WTC11 (cell line): ENCODE measurements at regions not wholly inside any gene's neighbourhood (a gene's known extent, or its start where the extent isn't known, plus 50 kb on each side); places are given as distances from the start of the nearest gene placed in this dataset.

Source experiments
- ATAC-seq: fragments of 200-7000 bp; cut with Tn5 transposase; 2 replicates; pipeline ENCODE4 v1.10.0; 2021; ENCODE audit warnings: mild to moderate bottlenecking, moderate library complexity
- CTCF ChIA-PET: fragments of 300-600 bp; sonication (Branson Sonifier 250); formaldehyde crosslinking; loops from one replicate; lab custom pipeline; 2021; ENCODE audit warnings: antibody characterized with exemption; lab: Charles Lee
- POLR2A ChIA-PET: fragments of 350-600 bp; sonication (Branson Sonifier 250); formaldehyde crosslinking; loops from one replicate; lab custom pipeline; 2021; ENCODE audit warnings: antibody characterized with exemption; lab: Charles Lee
- DNase-seq: peaks from one replicate; pipeline ENCODE4 v3.0.0; 2021; ENCODE audit warnings: low spot score
- H3K27ac Mint-ChIP-seq: 2 replicates; pipeline ENCODE4 v1.8.0; 2021; ENCODE audit warnings: mixed read lengths
- H3K27me3 Mint-ChIP-seq: 2 replicates; pipeline ENCODE4 v1.8.0; 2021; ENCODE audit warnings: low read depth, mild to moderate bottlenecking, moderate library complexity, mixed read lengths
- H3K36me3 Mint-ChIP-seq: 2 replicates; pipeline ENCODE4 v1.8.0; 2021; ENCODE audit warnings: mixed read lengths
- H3K4me1 Mint-ChIP-seq: 2 replicates; pipeline ENCODE4 v1.8.0; 2022; ENCODE audit warnings: mixed read lengths
- H3K4me3 Mint-ChIP-seq: 2 replicates; pipeline ENCODE4 v1.8.0; 2021; ENCODE audit warnings: mild to moderate bottlenecking, moderate library complexity, mixed read lengths
- H3K9me3 Mint-ChIP-seq: 2 replicates; pipeline ENCODE4 v1.8.0; 2021; ENCODE audit warnings: mixed read lengths
- ATF1 ChIP-seq: sonication (generic); formaldehyde crosslinking; IDR thresholded peaks from 2 replicates; pipeline ENCODE4 v1.8.1; 2023; ENCODE audit warnings: mild to moderate bottlenecking, moderate library complexity, missing genetic modification reagents
- GABPB1 ChIP-seq: sonication (generic); formaldehyde crosslinking; IDR thresholded peaks from 2 replicates; pipeline ENCODE4 v1.8.1; 2023; ENCODE audit warnings: mild to moderate bottlenecking, missing genetic modification reagents
- NR1H2 ChIP-seq: sonication (generic); formaldehyde crosslinking; IDR thresholded peaks from 2 replicates; pipeline ENCODE4 v1.9.0; 2021; ENCODE audit warnings: mild to moderate bottlenecking, moderate library complexity, missing genetic modification reagents
- OVOL2 ChIP-seq: fragments of 250-450 bp; sonication (Bioruptor Pico); IDR thresholded peaks from 2 replicates; pipeline ENCODE4 v1.9.0; 2021; ENCODE audit warnings: mild to moderate bottlenecking, borderline replicate concordance
- PRRX2 ChIP-seq: fragments of 250-450 bp; sonication (Bioruptor Pico); IDR thresholded peaks from 2 replicates; pipeline ENCODE4 v1.8.0; 2021; ENCODE audit warnings: mild to moderate bottlenecking
- SMAD3 ChIP-seq: sonication (generic); formaldehyde crosslinking; IDR thresholded peaks from 2 replicates; pipeline ENCODE4 v1.8.0; 2022; ENCODE audit warnings: missing genetic modification reagents, mild to moderate bottlenecking, borderline replicate concordance
- SMAD4 ChIP-seq: sonication (generic); formaldehyde crosslinking; IDR thresholded peaks from 2 replicates; pipeline ENCODE4 v1.8.0; 2022; ENCODE audit warnings: mild to moderate bottlenecking, missing genetic modification reagents
- ZNF121 ChIP-seq: sonication (generic); formaldehyde crosslinking; IDR thresholded peaks from 2 replicates; pipeline ENCODE4 v1.8.0; 2023; ENCODE audit warnings: missing genetic modification reagents
- ZNF232 ChIP-seq: sonication (generic); formaldehyde crosslinking; IDR thresholded peaks from 2 replicates; pipeline ENCODE4 v1.8.0; 2022; ENCODE audit warnings: mild to moderate bottlenecking, missing genetic modification reagents
- ZNF263 ChIP-seq: sonication (generic); formaldehyde crosslinking; IDR thresholded peaks from 2 replicates; pipeline ENCODE4 v1.8.1; 2022; ENCODE audit warnings: low read depth, mild to moderate bottlenecking, moderate library complexity, missing genetic modification reagents
- ZNF425 ChIP-seq: fragments of 250-450 bp; sonication (Bioruptor Pico); conservative IDR thresholded peaks from 2 replicates; pipeline ENCODE4 v1.9.0; 2021; ENCODE audit warnings: mild to moderate bottlenecking
- TF ChIP-seq, protein P1 (sequence below): fragments of 250-450 bp; sonication (Bioruptor Pico); IDR thresholded peaks from 2 replicates; pipeline ENCODE4 v1.8.0; 2021; ENCODE audit warnings: mild to moderate bottlenecking
- TF ChIP-seq, protein P2 (sequence below): sonication (generic); formaldehyde crosslinking; IDR thresholded peaks from 2 replicates; pipeline ENCODE4 v1.8.1; 2023; ENCODE audit warnings: mild to moderate bottlenecking, missing genetic modification reagents
- TF ChIP-seq, protein P3 (sequence below): fragments of 200-600 bp; IDR thresholded peaks from 2 replicates; pipeline ENCODE4 v1.8.0; 2022; ENCODE audit warnings: antibody characterized with exemption
- TF ChIP-seq, protein P4 (sequence below): sonication (generic); formaldehyde crosslinking; conservative IDR thresholded peaks from 2 replicates; pipeline ENCODE4 v1.8.1; 2023; ENCODE audit warnings: mild to moderate bottlenecking, low read depth, missing genetic modification reagents, moderate library complexity
- TF ChIP-seq, protein P5 (sequence below): sonication (generic); formaldehyde crosslinking; IDR thresholded peaks from 2 replicates; pipeline ENCODE4 v1.8.1; 2022; ENCODE audit warnings: mild to moderate bottlenecking, moderate library complexity, missing genetic modification reagents

DNA sequence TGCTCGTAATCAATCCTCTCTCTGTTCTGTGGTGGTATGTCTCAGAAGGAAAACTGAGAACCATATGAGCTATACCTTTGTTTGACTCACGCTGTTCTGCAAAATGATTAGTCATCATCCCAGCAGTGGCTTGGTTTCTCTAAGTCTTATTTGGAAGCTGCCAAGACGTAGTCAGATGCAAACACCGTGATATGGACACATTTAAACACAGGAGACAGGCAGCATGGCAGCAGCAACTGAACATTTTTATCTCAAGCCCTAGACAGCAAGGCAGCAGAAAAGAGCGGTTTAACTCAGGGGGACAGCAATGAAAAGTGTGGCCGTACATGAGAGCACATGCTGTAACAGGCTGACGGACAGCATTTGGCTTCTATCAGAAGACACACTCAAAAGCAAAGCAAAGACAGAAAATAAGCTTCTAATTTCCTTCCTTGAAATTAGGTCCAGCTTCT lies 1295.1 kb downstream of the EPHA7 start (continued):
- TF ChIP-seq, protein P1, sequence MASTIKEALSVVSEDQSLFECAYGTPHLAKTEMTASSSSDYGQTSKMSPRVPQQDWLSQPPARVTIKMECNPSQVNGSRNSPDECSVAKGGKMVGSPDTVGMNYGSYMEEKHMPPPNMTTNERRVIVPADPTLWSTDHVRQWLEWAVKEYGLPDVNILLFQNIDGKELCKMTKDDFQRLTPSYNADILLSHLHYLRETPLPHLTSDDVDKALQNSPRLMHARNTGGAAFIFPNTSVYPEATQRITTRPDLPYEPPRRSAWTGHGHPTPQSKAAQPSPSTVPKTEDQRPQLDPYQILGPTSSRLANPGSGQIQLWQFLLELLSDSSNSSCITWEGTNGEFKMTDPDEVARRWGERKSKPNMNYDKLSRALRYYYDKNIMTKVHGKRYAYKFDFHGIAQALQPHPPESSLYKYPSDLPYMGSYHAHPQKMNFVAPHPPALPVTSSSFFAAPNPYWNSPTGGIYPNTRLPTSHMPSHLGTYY (CRISPR knock-in tag) = no peak
- TF ChIP-seq NR1H2 (CRISPR knock-in tag) (no peak), PRRX2 (no peak), ZNF232 (CRISPR knock-in tag) (no peak)
- TF ChIP-seq, protein P2, sequence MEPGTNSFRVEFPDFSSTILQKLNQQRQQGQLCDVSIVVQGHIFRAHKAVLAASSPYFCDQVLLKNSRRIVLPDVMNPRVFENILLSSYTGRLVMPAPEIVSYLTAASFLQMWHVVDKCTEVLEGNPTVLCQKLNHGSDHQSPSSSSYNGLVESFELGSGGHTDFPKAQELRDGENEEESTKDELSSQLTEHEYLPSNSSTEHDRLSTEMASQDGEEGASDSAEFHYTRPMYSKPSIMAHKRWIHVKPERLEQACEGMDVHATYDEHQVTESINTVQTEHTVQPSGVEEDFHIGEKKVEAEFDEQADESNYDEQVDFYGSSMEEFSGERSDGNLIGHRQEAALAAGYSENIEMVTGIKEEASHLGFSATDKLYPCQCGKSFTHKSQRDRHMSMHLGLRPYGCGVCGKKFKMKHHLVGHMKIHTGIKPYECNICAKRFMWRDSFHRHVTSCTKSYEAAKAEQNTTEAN = no peak

- Mint-ChIP-seq H3K4me1 (peaks cover 31% of the 10 kb centered on the region), H3K9me3 (no peaks in the 10 kb centered on the region), H3K27ac (no peak overlapping the region), H3K27me3 (peaks cover 3% of the 10 kb centered on the region), H3K4me3 (no peak overlapping the region), H3K36me3 (no peaks in the 10 kb centered on the region)
- POLR2A ChIA-PET = no interaction called here
- DNase-seq (no peak), ATAC-seq (no peak; the same call in 1 of the 2 replicates)
- TF ChIP-seq ATF1 = no peak
- TF ChIP-seq, protein P3, sequence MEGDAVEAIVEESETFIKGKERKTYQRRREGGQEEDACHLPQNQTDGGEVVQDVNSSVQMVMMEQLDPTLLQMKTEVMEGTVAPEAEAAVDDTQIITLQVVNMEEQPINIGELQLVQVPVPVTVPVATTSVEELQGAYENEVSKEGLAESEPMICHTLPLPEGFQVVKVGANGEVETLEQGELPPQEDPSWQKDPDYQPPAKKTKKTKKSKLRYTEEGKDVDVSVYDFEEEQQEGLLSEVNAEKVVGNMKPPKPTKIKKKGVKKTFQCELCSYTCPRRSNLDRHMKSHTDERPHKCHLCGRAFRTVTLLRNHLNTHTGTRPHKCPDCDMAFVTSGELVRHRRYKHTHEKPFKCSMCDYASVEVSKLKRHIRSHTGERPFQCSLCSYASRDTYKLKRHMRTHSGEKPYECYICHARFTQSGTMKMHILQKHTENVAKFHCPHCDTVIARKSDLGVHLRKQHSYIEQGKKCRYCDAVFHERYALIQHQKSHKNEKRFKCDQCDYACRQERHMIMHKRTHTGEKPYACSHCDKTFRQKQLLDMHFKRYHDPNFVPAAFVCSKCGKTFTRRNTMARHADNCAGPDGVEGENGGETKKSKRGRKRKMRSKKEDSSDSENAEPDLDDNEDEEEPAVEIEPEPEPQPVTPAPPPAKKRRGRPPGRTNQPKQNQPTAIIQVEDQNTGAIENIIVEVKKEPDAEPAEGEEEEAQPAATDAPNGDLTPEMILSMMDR = peak; percentile 20; the same call in 1 of the 2 replicates
- CTCF ChIA-PET = interaction anchor here (0.7 kb wide), 1 partner anchor 522 kb away, joined by 3 read pairs; no protein-coding TSS in a partner anchor
Observed at GRCh38 chr6:92122746-92123145, 1296.6 kb downstream of the EPHA7 start.

GRCh38 chr6:92121228-92121627 lies 1298.1 kb downstream of the EPHA7 start:
- TF ChIP-seq, protein P4, sequence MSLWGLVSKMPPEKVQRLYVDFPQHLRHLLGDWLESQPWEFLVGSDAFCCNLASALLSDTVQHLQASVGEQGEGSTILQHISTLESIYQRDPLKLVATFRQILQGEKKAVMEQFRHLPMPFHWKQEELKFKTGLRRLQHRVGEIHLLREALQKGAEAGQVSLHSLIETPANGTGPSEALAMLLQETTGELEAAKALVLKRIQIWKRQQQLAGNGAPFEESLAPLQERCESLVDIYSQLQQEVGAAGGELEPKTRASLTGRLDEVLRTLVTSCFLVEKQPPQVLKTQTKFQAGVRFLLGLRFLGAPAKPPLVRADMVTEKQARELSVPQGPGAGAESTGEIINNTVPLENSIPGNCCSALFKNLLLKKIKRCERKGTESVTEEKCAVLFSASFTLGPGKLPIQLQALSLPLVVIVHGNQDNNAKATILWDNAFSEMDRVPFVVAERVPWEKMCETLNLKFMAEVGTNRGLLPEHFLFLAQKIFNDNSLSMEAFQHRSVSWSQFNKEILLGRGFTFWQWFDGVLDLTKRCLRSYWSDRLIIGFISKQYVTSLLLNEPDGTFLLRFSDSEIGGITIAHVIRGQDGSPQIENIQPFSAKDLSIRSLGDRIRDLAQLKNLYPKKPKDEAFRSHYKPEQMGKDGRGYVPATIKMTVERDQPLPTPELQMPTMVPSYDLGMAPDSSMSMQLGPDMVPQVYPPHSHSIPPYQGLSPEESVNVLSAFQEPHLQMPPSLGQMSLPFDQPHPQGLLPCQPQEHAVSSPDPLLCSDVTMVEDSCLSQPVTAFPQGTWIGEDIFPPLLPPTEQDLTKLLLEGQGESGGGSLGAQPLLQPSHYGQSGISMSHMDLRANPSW (CRISPR knock-in tag) = no peak
- no peak for TF ChIP-seq OVOL2 (CRISPR knock-in tag)
- no peak for TF ChIP-seq ZNF263 (CRISPR knock-in tag)
- no peak for TF ChIP-seq GABPB1
- no peak for TF ChIP-seq ZNF121
- TF ChIP-seq, protein P5, sequence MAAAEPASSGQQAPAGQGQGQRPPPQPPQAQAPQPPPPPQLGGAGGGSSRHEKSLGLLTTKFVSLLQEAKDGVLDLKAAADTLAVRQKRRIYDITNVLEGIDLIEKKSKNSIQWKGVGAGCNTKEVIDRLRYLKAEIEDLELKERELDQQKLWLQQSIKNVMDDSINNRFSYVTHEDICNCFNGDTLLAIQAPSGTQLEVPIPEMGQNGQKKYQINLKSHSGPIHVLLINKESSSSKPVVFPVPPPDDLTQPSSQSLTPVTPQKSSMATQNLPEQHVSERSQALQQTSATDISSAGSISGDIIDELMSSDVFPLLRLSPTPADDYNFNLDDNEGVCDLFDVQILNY (CRISPR knock-in tag) = no peak
- TF ChIP-seq SMAD4 = no peak
- no peak for TF ChIP-seq ZNF425 (CRISPR knock-in tag)
- TF ChIP-seq SMAD3 (CRISPR knock-in tag) = no peak
- ChIA-PET CTCF (no interaction called here), POLR2A (no interaction called here)
- no peak for DNase-seq
- ATAC-seq = no peak
- H3K36me3 Mint-ChIP-seq = no peaks in the 10 kb centered on the region
- H3K9me3 Mint-ChIP-seq = no peaks in the 10 kb centered on the region
- no peak overlapping the region for H3K27ac Mint-ChIP-seq
- H3K4me3 Mint-ChIP-seq = no peak overlapping the region
- H3K4me1 Mint-ChIP-seq = peaks cover 29% of the 10 kb centered on the region
- H3K27me3 Mint-ChIP-seq = no peaks in the 10 kb centered on the region; the same call in 1 of the 2 replicates
